ENCODE measurements at regions not wholly inside any gene's neighbourhood (a gene's known extent, or its start where the extent isn't known, plus 50 kb on each side); places are given as distances from the start of the nearest gene placed in this dataset.

- WGBS, 2 donors: 14 to 17% methylated on average over 16 of the region's 16 CpGs
- intact Hi-C loops (cut with DNase I; ENCODE audit: low total_unique reads): no loop called here
- no peak overlapping the region for H3K27ac ChIP-seq
These were observed 138.2 kb upstream of the LHX5 start for GRCh38 chr12:113609692-113610469.

DNA sequence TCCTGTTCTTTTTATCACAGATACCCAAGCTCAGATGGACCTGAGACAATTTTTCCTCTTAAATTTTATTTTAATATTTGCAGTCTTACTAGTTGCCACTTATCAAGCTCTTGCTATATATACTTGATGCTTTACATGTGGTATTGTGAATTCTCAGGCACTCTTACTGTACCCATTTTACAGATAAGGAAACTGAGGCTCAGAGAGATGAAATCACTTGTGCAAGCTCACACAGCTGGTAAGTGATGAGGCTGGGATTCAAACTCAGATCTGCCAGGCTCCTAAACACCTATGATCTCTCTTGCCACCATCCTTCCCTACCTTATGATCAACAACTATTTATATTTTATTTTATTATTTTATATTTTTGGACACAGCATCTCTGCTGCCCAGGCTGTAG lies 133.0 kb upstream of the LHX5 start:
- Histone ChIP-seq H3K4me1 (no peaks in the 10 kb centered on the region), H3K9me3 (no peaks in the 10 kb centered on the region), H3K27ac (no peak overlapping the region), H3K4me3 (no peak overlapping the region), H3K36me3 (ENCODE audit: low read depth, missing control alignments) (no peaks in the 10 kb centered on the region), H3K27me3 (no peaks in the 10 kb centered on the region)
- intact Hi-C loops (cut with DNase I; ENCODE audit: low total_unique reads): no loop called here
- DNase-seq: no peak
- TF ChIP-seq POLR2A (IDR thresholded peaks at IDR 0.05): no peak
- TF ChIP-seq CTCF (IDR thresholded peaks at IDR 0.05): no peak

More at GRCh38 chr12:113609692-113610469, 138.2 kb upstream of the LHX5 start:
- no peak for TF ChIP-seq POLR2A (IDR thresholded peaks at IDR 0.05)
- TF ChIP-seq CTCF (IDR thresholded peaks at IDR 0.05): no peak
- Histone ChIP-seq H3K4me1 (no peaks in the 10 kb centered on the region), H3K4me3 (no peak overlapping the region), H3K27me3 (no peaks in the 10 kb centered on the region), H3K36me3 (ENCODE audit: low read depth, missing control alignments) (no peaks in the 10 kb centered on the region), H3K9me3 (no peaks in the 10 kb centered on the region)
- no peak for DNase-seq

- Histone ChIP-seq H3K9me3 (no peaks in the 10 kb centered on the region), H3K4me1 (no peaks in the 10 kb centered on the region), H3K4me3 (no peak overlapping the region), H3K27me3 (no peaks in the 10 kb centered on the region), H3K27ac (no peak overlapping the region), H3K36me3 (ENCODE audit: low read depth, missing control alignments) (no peaks in the 10 kb centered on the region)
- 44 to 51% methylated on average over 3 of the region's 3 CpGs for WGBS, 2 donors
- DNase-seq: no peak
- intact Hi-C loops (cut with DNase I; ENCODE audit: low total_unique reads): no loop called here
- no peak for TF ChIP-seq POLR2A (IDR thresholded peaks at IDR 0.05)
- no peak for TF ChIP-seq CTCF (IDR thresholded peaks at IDR 0.05)
These were observed 130.1 kb upstream of the LHX5 start for GRCh38 chr12:113601656-113602263.

DNA sequence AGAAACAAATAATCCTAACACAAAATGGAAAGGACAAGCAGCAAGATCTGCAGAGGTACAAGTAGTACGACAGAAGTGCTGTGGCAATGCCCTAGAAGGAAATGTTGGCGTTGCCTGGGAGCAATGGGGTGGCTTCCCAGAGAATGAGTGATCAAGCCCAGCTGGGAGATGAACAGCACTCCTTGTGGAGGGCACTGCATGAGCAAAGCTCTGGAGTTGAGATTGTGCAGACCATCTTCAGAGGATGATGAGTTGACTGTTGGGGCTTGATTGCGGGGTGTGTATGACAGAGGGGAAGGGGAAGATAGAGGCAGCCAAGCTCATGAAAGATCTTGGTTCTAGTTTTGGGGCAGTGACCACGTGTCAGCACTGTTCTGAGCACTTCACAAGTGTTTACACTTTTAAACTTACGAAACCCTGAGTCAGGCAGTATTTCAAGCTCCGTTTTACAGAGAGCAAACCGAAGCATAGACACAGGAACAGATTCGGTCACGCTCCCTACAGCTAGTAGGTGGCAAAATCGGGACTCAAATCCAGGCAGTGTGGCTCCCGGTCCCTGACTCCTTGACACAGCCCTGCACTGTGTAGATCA lies 127.2 kb upstream of the LHX5 start:
- TF ChIP-seq POLR2A (IDR thresholded peaks at IDR 0.05): no peak
- no peak for TF ChIP-seq CTCF (IDR thresholded peaks at IDR 0.05)
- 58 to 66% methylated on average over 10 to 11 of the region's 11 CpGs for WGBS, 2 donors

More for the DNA sequence above, 127.2 kb upstream of the LHX5 start:
- DNase-seq: no peak
- Histone ChIP-seq H3K4me1 (no peaks in the 10 kb centered on the region), H3K36me3 (ENCODE audit: low read depth, missing control alignments) (no peaks in the 10 kb centered on the region), H3K27me3 (no peaks in the 10 kb centered on the region), H3K4me3 (no peak overlapping the region), H3K9me3 (no peaks in the 10 kb centered on the region), H3K27ac (no peak overlapping the region)
- intact Hi-C loops (cut with DNase I; ENCODE audit: low total_unique reads): no loop called here

Measured in testis (tissue), 2 donors.